HG03354 (cell line): ENCODE measurements at regions not wholly inside any gene's neighbourhood (a gene's known extent, or its start where the extent isn't known, plus 50 kb on each side); places are given as distances from the start of the nearest gene placed in this dataset.
"Not testable (repeated sequence)": the region's sequence is repeated elsewhere in the genome, so short reads cannot be mapped to it uniquely, and the experiment has no call there.

Experiments
- ATAC-seq: cut with Tn5 transposase; IDR thresholded peaks from one replicate; pipeline ENCODE4 v1.9.1; 2021; ENCODE audit warnings: mild to moderate bottlenecking; ENCODE audit not compliant: unreplicated experiment, poor library complexity, severe bottlenecking

DNA sequence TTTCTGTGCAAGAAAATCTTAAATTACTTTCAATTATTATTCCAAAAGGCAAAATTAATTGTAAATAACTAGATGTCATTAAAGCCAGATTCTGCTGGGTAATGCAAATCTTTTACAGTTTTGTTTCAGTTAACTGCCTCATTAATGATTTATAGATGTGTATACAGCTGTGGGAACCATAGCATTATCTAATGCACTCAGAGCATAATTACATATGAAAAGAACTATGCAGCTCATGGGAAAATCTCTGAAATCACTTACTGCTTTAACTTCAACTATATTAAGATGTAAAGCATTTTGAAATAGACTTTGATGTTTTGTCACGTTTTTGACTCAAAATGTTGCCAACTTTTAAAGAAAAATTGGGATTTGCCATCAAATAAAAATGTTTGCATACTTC lies 630.3 kb upstream of the KLHL4 start:
- ATAC-seq, result no peak

GRCh38 chrX:86910027-86910426 lies 607.6 kb upstream of the KLHL4 start:
- no peak for ATAC-seq

DNA sequence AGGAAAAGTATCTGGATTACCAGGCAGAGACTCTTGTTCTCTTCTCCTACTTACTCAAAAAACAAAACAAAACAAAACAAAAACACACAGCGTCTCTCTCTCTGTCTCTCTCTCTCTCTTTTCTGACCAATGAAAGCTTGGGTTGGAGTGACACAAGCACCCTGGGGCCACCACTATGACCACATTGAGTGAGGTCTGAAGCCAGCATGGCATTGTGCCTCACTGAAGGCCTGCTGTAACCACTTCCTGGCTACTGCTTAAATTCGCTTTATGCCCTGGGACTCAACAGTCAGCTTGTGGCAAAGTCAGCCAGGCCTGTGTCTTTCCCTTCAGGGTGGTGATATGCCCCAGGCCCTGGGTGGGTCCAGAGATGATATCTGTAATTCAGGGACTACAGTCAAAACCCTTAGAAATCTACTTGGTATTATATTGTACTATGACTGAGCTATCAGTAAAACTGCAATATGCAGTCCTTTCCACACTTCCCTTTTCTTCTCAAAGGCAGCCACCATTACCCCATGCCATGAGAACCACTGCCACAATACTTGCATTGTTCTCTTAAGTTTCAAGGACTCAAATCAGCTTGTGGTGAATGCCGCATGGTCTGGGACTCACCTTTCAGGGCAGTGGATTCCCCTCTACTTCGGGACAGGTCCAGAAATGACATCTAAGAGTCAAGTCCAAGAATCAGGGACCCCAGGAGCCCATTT lies 606.8 kb upstream of the KLHL4 start:
- ATAC-seq, result no peak

DNA sequence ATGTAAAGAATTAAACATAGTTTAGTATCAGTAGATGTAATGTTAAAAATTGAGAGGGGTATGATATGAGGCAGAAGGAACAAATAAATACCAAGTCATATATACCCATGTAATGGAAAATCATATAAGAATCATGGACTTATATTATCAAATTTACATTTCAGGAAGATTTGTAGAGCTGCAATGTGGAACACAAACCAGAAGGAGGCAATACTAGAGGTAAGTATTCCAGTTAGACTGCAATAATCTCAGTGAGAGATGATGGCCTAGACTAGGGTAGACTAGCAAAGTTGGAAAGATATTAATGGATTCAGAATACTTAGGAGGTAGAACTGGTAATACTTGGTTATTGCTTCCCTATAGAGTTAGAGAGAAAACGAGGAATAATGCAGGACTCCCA lies 603.0 kb upstream of the KLHL4 start:
- ATAC-seq, result no peak

GRCh38 chrX:86917959-86918358 lies 599.6 kb upstream of the KLHL4 start:
- ATAC-seq, result no peak

- no peak for ATAC-seq
Measured at GRCh38 chrX:86930419-86930818, 587.2 kb upstream of the KLHL4 start.

DNA sequence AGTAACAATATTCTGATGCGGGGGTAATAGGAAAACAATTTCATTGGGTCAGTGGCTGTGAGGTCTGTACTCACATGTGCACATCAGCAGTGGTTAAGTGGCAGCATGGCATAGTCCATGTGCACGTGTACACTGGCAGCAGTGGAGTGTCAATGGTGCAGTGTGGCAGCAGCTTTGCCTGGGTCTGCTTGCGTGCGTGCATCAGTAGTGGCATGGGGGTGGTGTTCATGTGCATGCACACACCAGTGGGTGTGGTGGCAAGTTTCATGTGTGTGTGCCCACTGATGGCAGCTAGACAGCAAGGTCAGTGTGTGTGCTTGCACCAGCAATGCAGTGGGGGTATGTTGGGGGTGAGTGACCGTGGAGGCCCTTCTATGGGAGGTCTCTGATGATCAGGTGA lies 581.6 kb upstream of the KLHL4 start:
- no peak for ATAC-seq

GRCh38 chrX:86946569-86946968 lies 571.0 kb upstream of the KLHL4 start:
- peak; percentile 99 for ATAC-seq

GRCh38 chrX:86964321-86964720 lies 553.3 kb upstream of the KLHL4 start:
- no peak for ATAC-seq

- ATAC-seq, result no peak
Measured at GRCh38 chrX:86981326-86981879, 536.2 kb upstream of the KLHL4 start.

GRCh38 chrX:86987351-86987750 lies 530.3 kb upstream of the KLHL4 start:
- not testable (repeated sequence) for ATAC-seq

- no peak for ATAC-seq
Measured at GRCh38 chrX:87003031-87003430, 514.6 kb upstream of the KLHL4 start.

DNA sequence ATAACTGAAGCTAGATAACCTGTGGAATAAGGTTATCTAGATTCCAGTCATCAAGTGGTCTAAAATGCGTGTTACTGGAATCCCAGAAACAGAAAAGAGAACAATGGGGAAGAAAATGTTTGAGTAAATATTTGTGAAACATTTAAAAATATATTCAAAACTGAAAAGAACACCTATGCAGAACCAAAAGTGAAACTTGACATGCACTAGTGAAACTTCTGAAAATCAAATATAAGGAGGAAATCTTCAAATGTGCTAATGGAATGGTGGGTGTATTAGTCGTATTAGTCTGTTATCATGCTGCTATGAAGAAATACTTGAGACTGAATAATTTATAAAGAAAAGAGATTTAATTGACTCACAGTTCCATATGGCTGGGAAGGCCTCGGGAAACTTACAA lies 512.4 kb upstream of the KLHL4 start:
- ATAC-seq, result no peak

GRCh38 chrX:87005885-87006284 lies 511.7 kb upstream of the KLHL4 start:
- ATAC-seq, result no peak

- ATAC-seq, result no peak
Measured at GRCh38 chrX:87006561-87006960, 511.0 kb upstream of the KLHL4 start.

DNA sequence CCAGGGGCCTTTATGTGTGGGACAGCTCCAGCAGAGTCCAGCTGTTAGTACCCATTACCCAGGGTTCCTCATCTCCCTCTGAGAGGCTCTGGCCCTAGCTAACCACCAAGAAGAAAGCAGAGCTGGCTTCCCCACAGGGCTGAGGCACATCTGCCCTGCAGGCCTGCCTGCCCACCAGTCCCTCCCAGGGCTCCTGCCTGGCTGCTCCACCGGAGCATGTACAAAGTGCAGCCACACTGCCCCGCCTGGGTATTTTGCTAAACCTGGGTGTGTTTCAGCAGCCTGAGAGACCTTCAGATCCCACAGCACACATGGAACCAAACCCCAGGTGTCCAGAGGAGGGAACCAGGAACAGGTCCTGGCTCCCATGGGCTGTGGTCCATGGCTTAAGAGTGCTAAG lies 500.4 kb upstream of the KLHL4 start:
- no peak for ATAC-seq

DNA sequence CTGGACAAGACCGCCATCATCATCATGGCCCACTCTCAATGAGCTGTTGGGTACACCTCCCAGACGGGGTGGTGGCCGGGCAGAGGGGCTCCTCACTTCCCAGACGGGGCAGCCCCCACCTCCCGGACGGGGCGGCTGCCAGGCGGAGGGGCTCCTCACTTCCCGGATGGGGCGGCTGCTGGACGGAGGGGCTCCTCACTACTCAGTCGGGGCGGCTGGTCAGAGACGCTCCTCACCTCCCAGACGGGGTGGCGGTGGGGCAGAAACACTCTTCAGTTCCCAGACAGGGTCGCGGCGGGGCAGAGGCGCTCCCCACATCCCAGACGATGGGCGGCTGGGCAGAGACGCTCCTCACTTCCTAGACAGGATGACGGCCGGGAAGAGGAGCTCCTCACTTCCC lies 484.5 kb upstream of the KLHL4 start:
- not testable (repeated sequence) for ATAC-seq

- ATAC-seq, result no peak
Measured at GRCh38 chrX:87045352-87045751, 472.2 kb upstream of the KLHL4 start.

DNA sequence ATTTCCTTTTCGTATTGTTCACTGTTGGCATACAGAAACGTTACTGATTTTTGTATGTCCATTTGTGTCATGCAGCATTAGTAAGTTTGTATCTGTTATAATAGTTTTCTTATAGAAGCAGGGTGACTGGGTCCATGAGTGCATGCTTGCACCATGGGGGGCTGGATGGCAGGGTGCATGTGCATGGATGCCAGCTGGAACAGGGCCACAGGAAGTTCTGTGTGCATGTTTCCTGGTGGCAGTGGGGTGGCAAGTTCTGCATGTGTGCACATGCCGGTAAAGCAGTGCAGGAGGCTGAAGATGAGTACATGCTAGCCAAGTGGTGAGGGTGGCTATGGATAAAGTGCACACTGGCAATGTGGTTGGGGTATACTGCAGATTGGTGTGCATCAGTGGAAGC lies 468.0 kb upstream of the KLHL4 start:
- ATAC-seq, result no peak

GRCh38 chrX:87063642-87064041 lies 454.0 kb upstream of the KLHL4 start:
- no peak for ATAC-seq

- no peak for ATAC-seq
Measured at GRCh38 chrX:87064502-87064901, 453.1 kb upstream of the KLHL4 start.
